Thyroid gland (tissue), 4 donors: ENCODE measurements at regions not wholly inside any gene's neighbourhood (a gene's known extent, or its start where the extent isn't known, plus 50 kb on each side); places are given as distances from the start of the nearest gene placed in this dataset.

Experiments used
- POLR2A ChIP-seq, 2 donors: fragments of 450-650 bp; IDR thresholded peaks; one replicate each; pipeline ENCODE4 v1.6.1; 2017; ENCODE audit warnings: antibody characterized with exemption in 2 of 2, mild to moderate bottlenecking in 2 of 2, moderate library complexity in 1 of 2
- TF ChIP-seq, protein P1 (sequence below), 6 experiments: fragments of 200-600 bp in 3 of 6; fragments of 450-650 bp in 3 of 6; sonication (generic) in 3 of 6; IDR thresholded peaks; one replicate each; pipeline ENCODE4 v1.5.1; 2016 to 2019; ENCODE audit warnings: antibody characterized with exemption in 6 of 6, mild to moderate bottlenecking in 2 of 6, inconsistent platforms in 1 of 6, moderate library complexity in 1 of 6

DNA sequence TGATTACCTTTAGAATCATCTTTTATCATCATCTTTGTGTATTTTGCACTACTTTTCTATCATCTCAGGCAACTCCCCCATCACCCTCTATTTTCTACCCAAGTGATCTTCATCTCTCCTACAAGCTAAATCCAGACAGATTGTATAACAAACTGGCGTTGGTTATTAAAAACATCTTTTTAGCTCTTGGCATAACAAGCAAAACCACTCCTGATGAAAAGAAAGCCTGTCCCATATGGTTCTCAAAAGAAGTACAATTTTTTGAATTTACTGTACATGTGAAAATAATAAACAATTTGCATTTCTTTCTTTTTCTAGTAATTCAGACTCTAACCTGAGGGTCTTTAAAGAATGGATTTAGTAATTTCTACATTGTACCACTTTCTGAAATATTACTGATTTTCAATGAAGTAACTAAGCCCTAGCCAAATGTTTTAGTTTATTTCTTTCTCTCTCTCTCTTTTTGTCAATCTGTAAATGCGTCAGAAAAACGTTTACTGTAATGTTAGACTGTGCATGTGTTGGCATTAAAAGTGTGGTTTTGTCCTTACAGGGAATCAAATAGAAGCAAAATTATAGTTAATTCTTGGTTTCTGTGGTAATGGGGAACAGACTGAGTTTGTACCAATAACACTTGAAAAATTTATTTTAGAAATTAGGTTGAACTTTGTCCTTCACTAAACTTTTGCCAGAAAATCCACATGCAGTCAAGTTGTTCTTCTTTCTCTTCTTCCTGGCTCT is 52.5 kb upstream of the RPS23 start:
- TF ChIP-seq, protein P1, sequence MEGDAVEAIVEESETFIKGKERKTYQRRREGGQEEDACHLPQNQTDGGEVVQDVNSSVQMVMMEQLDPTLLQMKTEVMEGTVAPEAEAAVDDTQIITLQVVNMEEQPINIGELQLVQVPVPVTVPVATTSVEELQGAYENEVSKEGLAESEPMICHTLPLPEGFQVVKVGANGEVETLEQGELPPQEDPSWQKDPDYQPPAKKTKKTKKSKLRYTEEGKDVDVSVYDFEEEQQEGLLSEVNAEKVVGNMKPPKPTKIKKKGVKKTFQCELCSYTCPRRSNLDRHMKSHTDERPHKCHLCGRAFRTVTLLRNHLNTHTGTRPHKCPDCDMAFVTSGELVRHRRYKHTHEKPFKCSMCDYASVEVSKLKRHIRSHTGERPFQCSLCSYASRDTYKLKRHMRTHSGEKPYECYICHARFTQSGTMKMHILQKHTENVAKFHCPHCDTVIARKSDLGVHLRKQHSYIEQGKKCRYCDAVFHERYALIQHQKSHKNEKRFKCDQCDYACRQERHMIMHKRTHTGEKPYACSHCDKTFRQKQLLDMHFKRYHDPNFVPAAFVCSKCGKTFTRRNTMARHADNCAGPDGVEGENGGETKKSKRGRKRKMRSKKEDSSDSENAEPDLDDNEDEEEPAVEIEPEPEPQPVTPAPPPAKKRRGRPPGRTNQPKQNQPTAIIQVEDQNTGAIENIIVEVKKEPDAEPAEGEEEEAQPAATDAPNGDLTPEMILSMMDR (IDR thresholded peaks at IDR 0.05): no peak
- no peak for TF ChIP-seq POLR2A (IDR thresholded peaks at IDR 0.05)
